ENCODE measurements at regions not wholly inside any gene's neighbourhood (a gene's known extent, or its start where the extent isn't known, plus 50 kb on each side); places are given as distances from the start of the nearest gene placed in this dataset.

GRCh38 chr2:81647715-81648230, 1343.2 kb upstream of the LRRTM1 start:
- TF ChIP-seq CTCF (IDR thresholded peaks at IDR 0.05) = no peak
- H3K9me3 ChIP-seq (ENCODE audit: control insufficient read depth in 1 of 2, insufficient read depth in 1 of 2, low read length in 2 of 2) = no peaks in the 10 kb centered on the region
- Mint-ChIP-seq H3K4me3 (no peak overlapping the region), H3K4me1 (ENCODE audit: low read depth) (no peaks in the 10 kb centered on the region), H3K36me3 (ENCODE audit: low read depth) (no peaks in the 10 kb centered on the region), H3K27ac (no peak overlapping the region), H3K9me3 (peaks cover 9% of the 10 kb centered on the region), H3K27me3 (no peaks in the 10 kb centered on the region)
- H3K4me3 ChIP-seq (ENCODE audit: low read length) = no peak overlapping the region
- intact Hi-C loops (cut with DNase I, micrococcal nuclease) = no loop called here
- H3K4me1 ChIP-seq (ENCODE audit: insufficient read depth, low read length) = no peaks in the 10 kb centered on the region
- H3K27ac ChIP-seq (ENCODE audit: low read depth in 1 of 2, low read length in 2 of 2) = no peak overlapping the region
- POLR2A ChIA-PET = no interaction called here
- DNase-seq (no peak), ATAC-seq (ENCODE audit: poor library complexity) (no peak)
- no peaks in the 10 kb centered on the region for H3K27me3 ChIP-seq (ENCODE audit: control insufficient read depth in 1 of 2, insufficient read depth in 2 of 2, low read length in 2 of 2)
- H3K36me3 ChIP-seq (ENCODE audit: insufficient read depth, low read length) = no peaks in the 10 kb centered on the region
- CTCF ChIA-PET = no interaction called here

- intact Hi-C loops (cut with DNase I, micrococcal nuclease) = no loop called here
- Mint-ChIP-seq H3K4me1 (ENCODE audit: low read depth) (no peaks in the 10 kb centered on the region), H3K27ac (no peak overlapping the region), H3K27me3 (no peaks in the 10 kb centered on the region), H3K36me3 (ENCODE audit: low read depth) (no peaks in the 10 kb centered on the region), H3K4me3 (no peak overlapping the region), H3K9me3 (peaks cover 12% of the 10 kb centered on the region)
- CTCF ChIA-PET = no interaction called here
- POLR2A ChIA-PET = no interaction called here
- Histone ChIP-seq H3K27ac (ENCODE audit: low read depth in 1 of 2, low read length in 2 of 2) (no peak overlapping the region), H3K36me3 (ENCODE audit: insufficient read depth, low read length) (no peaks in the 10 kb centered on the region), H3K4me3 (ENCODE audit: low read length) (no peak overlapping the region), H3K4me1 (ENCODE audit: insufficient read depth, low read length) (no peaks in the 10 kb centered on the region), H3K27me3 (ENCODE audit: control insufficient read depth in 1 of 2, insufficient read depth in 2 of 2, low read length in 2 of 2) (no peaks in the 10 kb centered on the region), H3K9me3 (ENCODE audit: control insufficient read depth in 1 of 2, insufficient read depth in 1 of 2, low read length in 2 of 2) (no peaks in the 10 kb centered on the region)
- DNase-seq (no peak), ATAC-seq (ENCODE audit: poor library complexity) (no peak)
- TF ChIP-seq CTCF (IDR thresholded peaks at IDR 0.05) = no peak
Observed at GRCh38 chr2:81645745-81646301, 1341.3 kb upstream of the LRRTM1 start.

GRCh38 chr2:81644189-81644588, 1339.6 kb upstream of the LRRTM1 start:
- DNase-seq = no peak
- TF ChIP-seq CTCF (IDR thresholded peaks at IDR 0.05) = no peak
- Mint-ChIP-seq H3K36me3 (ENCODE audit: low read depth) (no peaks in the 10 kb centered on the region), H3K9me3 (peaks cover 9% of the 10 kb centered on the region), H3K4me1 (ENCODE audit: low read depth) (no peaks in the 10 kb centered on the region), H3K27ac (no peak overlapping the region), H3K4me3 (no peak overlapping the region), H3K27me3 (no peaks in the 10 kb centered on the region)
- no peak for ATAC-seq (ENCODE audit: poor library complexity)
- no peak overlapping the region for H3K27ac ChIP-seq (ENCODE audit: low read depth in 1 of 2, low read length in 2 of 2)
- H3K4me1 ChIP-seq (ENCODE audit: insufficient read depth, low read length) = no peaks in the 10 kb centered on the region
- H3K27me3 ChIP-seq (ENCODE audit: control insufficient read depth in 1 of 2, insufficient read depth in 2 of 2, low read length in 2 of 2) = no peaks in the 10 kb centered on the region
- ChIA-PET CTCF (no interaction called here), POLR2A (no interaction called here)
- no peak overlapping the region for H3K4me3 ChIP-seq (ENCODE audit: low read length)
- intact Hi-C loops (cut with DNase I, micrococcal nuclease) = no loop called here
- H3K36me3 ChIP-seq (ENCODE audit: insufficient read depth, low read length) = no peaks in the 10 kb centered on the region
- H3K9me3 ChIP-seq (ENCODE audit: control insufficient read depth in 1 of 2, insufficient read depth in 1 of 2, low read length in 2 of 2) = no peaks in the 10 kb centered on the region
